ENCODE measurements at regions not wholly inside any gene's neighbourhood (a gene's known extent, or its start where the extent isn't known, plus 50 kb on each side); places are given as distances from the start of the nearest gene placed in this dataset.

DNA sequence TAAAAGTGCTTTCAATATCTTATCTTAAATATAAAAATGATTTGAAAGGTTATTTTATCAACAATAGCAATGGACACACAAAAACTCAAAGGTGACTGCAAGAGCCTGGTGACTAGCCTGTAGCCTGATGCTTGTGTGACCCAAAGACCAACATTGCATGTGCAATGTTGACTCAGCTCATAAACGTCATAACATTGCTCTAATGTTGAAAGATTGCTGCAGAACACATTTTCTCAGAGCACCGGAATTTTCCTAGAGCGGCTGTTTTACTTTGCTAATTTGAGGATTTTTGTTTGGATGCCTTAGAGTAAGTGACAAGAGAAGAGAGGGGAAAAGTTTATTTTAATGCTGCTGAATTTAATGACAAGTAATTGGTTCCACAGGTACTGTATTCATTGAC lies 107.1 kb downstream of the RAB18 start:
- in situ Hi-C loops (cut with HindIII; ENCODE audit: low sequenced_read_pairs), result no loop called here
- no peak overlapping the region for H3K4me3 ChIP-seq (ENCODE audit: low read depth, low read length)
- no peak for DNase-seq (ENCODE audit: low read depth, low spot score)
- TF ChIP-seq, protein P1, sequence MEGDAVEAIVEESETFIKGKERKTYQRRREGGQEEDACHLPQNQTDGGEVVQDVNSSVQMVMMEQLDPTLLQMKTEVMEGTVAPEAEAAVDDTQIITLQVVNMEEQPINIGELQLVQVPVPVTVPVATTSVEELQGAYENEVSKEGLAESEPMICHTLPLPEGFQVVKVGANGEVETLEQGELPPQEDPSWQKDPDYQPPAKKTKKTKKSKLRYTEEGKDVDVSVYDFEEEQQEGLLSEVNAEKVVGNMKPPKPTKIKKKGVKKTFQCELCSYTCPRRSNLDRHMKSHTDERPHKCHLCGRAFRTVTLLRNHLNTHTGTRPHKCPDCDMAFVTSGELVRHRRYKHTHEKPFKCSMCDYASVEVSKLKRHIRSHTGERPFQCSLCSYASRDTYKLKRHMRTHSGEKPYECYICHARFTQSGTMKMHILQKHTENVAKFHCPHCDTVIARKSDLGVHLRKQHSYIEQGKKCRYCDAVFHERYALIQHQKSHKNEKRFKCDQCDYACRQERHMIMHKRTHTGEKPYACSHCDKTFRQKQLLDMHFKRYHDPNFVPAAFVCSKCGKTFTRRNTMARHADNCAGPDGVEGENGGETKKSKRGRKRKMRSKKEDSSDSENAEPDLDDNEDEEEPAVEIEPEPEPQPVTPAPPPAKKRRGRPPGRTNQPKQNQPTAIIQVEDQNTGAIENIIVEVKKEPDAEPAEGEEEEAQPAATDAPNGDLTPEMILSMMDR (IDR thresholded peaks at IDR 0.05; ENCODE audit: low read depth, low read length), result no peak

DNA sequence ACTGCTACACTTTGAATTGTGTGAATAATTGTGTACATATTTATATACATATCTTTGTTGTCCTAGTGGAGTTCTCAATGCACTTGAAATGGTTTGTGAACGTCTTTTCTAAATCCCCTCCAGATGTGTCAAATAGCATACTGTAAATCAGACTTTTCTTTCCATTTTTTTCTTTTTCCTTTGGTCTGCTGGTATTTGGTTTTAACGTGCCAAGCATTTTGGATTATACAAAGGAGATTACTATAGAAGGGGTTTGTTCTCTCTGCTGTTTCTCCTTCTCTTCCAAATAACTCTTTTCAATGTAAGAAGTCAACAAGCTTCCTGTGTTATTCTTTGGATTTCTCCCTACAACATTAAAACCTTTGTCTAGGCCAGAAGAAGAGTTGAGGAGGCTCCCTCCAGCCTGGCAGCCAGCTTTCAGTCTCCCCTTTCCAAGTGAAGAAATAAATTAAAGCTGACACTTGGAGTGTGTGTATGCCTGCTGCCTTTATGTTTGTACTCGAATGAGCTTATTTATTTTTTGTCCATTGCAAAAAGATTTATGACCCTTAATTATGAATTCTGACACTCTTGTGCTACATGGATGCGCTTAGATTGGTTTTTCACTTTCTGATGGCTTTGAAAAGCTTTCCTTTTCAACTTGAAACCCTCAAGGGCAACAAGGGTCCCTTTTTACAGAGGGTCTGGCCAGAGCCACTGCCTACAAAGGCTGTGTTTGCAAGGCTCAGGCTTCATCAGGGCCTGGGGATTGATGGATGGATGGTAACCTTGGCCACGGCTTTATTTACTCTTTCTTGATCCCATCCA lies 107.8 kb downstream of the RAB18 start:
- in situ Hi-C loops (cut with HindIII; ENCODE audit: low sequenced_read_pairs), result no loop called here
- no peak for DNase-seq (ENCODE audit: low read depth, low spot score)
- TF ChIP-seq, protein P1 (IDR thresholded peaks at IDR 0.05; ENCODE audit: low read depth, low read length), result no peak
- H3K4me3 ChIP-seq (ENCODE audit: low read depth, low read length), result no peak overlapping the region

DNA sequence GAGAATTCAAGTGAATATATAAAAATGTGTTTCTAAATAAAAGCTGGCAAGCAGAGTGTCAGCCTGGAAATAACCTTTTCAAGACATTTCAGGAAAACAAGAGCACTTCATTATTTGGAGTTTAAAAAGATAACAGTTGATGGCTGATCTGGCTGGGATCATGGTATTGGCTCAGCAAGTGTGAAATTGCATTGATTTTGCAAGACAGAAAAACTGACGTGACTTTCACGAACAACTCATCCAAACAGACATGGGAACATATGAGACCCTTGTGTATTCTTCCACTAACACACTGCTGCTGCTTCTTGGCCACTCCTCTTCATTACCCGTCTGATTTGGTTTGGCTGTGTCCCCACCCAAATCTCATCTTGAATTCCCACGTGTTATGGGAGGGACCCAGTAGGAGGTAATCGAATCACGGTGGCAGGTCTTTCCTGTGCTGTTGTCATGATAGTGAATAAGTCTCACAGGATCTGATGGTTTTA lies 108.5 kb downstream of the RAB18 start:
- H3K4me3 ChIP-seq (ENCODE audit: low read depth, low read length), result no peak overlapping the region
- TF ChIP-seq, protein P1 (IDR thresholded peaks at IDR 0.05; ENCODE audit: low read depth, low read length), result no peak
- DNase-seq (ENCODE audit: low read depth, low spot score), result no peak
- in situ Hi-C loops (cut with HindIII; ENCODE audit: low sequenced_read_pairs), result no loop called here

DNA sequence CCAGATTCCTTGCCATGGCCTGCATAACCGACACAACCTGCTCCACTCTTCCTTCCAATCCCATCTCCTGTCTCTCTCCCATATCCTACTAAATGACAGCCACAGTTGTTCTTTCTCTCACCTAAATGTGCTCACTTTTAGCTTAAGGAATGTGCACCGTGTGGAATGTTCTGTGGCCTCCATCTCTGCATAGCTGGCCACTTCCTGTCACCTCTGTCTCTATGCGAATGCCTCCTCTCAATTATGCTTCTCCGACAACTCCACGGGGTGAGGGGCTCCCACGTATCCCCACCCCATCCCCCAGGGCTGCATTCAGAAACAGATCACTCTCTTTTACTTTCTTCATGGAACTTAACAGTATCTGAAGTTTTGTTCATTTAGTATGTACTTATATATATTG lies 110.7 kb downstream of the RAB18 start:
- TF ChIP-seq, protein P1 (IDR thresholded peaks at IDR 0.05; ENCODE audit: low read depth, low read length), result no peak

DNA sequence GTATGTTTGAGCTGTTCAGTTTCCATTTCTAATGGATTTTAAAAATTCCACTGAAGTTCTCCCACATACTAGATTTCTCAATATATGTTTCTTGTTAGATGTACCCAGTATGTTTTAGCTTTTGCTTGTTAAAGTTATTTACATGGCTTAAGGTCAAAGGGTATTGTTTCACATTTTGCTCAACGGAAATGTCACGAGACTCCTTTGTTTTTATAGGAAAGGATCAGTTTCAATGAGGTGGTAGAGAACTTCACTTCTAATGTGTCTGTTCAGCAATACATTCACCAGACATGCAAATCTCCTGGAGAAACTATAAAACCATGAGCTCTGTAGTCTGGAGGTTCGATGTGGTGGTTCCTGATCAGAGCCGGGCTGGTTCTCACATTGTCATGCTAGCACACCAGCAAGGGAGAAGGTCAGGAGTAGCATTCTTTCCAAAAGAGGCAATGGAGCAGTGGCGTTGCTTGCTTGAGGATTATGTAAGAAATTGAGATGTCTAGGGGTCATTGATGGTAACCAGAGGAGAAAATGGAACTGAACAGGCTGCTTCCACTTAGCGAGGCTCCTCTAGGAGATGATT lies 114.0 kb downstream of the RAB18 start:
- TF ChIP-seq, protein P1 (IDR thresholded peaks at IDR 0.05; ENCODE audit: low read depth, low read length), result no peak
- no peak for DNase-seq (ENCODE audit: low read depth, low spot score)
- in situ Hi-C loops (cut with HindIII; ENCODE audit: low sequenced_read_pairs), result no loop called here
- no peak overlapping the region for H3K4me3 ChIP-seq (ENCODE audit: low read depth, low read length)

More for the DNA sequence above, 110.7 kb downstream of the RAB18 start:
- no peak overlapping the region for H3K4me3 ChIP-seq (ENCODE audit: low read depth, low read length)
- in situ Hi-C loops (cut with HindIII; ENCODE audit: low sequenced_read_pairs), result no loop called here
- no peak for DNase-seq (ENCODE audit: low read depth, low spot score)

DNA sequence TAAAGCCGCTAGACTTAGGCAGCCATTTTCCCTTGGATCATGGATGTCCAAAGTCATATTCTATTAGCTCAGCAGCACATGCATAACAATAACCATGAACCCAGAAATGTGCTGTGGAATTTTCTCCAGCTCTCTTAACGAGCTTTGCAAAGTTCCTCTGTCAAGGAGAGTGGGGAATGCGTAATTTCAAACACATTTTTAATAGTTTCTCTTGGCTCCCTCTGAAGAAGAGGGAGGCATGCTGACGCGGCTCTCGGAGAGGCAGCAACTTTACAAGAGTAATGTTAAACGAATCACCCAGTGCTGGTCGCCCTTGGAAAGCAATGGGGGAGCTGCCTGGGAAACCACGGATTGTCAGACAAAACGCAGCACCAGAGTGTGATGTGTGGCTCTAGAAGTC lies 114.8 kb downstream of the RAB18 start:
- H3K4me3 ChIP-seq (ENCODE audit: low read depth, low read length), result no peak overlapping the region
- in situ Hi-C loops (cut with HindIII; ENCODE audit: low sequenced_read_pairs), result no loop called here
- no peak for DNase-seq (ENCODE audit: low read depth, low spot score)
- TF ChIP-seq, protein P1 (IDR thresholded peaks at IDR 0.05; ENCODE audit: low read depth, low read length), result no peak

All from astrocyte of the spinal cord (primary cell).